ENCODE measurements at regions not wholly inside any gene's neighbourhood (a gene's known extent, or its start where the extent isn't known, plus 50 kb on each side); places are given as distances from the start of the nearest gene placed in this dataset.

- DNase-seq (no peak), ATAC-seq (replicated peaks) (no peak)
- Mint-ChIP-seq H3K4me1 (no peaks in the 10 kb centered on the region), H3K9me3 (peaks cover 2 to 3% of the 10 kb centered on the region in 2 donors), H3K4me3 (no peak overlapping the region), H3K27me3 (no peaks in the 10 kb centered on the region), H3K27ac (no peak overlapping the region), H3K36me3 (no peaks in the 10 kb centered on the region)
These were observed 783.6 kb downstream of the PDCD6IP start for GRCh38 chr3:34582055-34582454.

- ATAC-seq (replicated peaks) (no peak), DNase-seq (no peak)
- Mint-ChIP-seq H3K4me1 (no peaks in the 10 kb centered on the region), H3K36me3 (no peaks in the 10 kb centered on the region), H3K4me3 (no peak overlapping the region), H3K27ac (no peak overlapping the region), H3K27me3 (no peaks in the 10 kb centered on the region), H3K9me3 (peaks cover 5 to 6% of the 10 kb centered on the region in 2 donors)
These were observed 785.0 kb downstream of the PDCD6IP start for GRCh38 chr3:34583451-34583850.

GRCh38 chr3:34584971-34585370 is 786.5 kb downstream of the PDCD6IP start:
- no peaks in the 10 kb centered on the region for H3K27me3 Mint-ChIP-seq
- DNase-seq: no peak
- peaks cover 2 to 5% of the 10 kb centered on the region in 2 donors for H3K4me1 Mint-ChIP-seq
- H3K36me3 Mint-ChIP-seq: peaks cover 0 to 1% of the 10 kb centered on the region in 2 donors
- H3K9me3 Mint-ChIP-seq: peaks cover 10 to 16% of the 10 kb centered on the region in 2 donors
- H3K4me3 Mint-ChIP-seq: no peak overlapping the region
- ATAC-seq (replicated peaks): no peak
- H3K27ac Mint-ChIP-seq: no peak overlapping the region

- Mint-ChIP-seq H3K27ac (no peak overlapping the region), H3K4me3 (no peak overlapping the region), H3K9me3 (peaks cover 0 to 3% of the 10 kb centered on the region in 2 donors), H3K36me3 (no peaks in the 10 kb centered on the region), H3K4me1 (no peaks in the 10 kb centered on the region), H3K27me3 (no peaks in the 10 kb centered on the region)
- ATAC-seq (replicated peaks) (no peak), DNase-seq (no peak)
These were observed 801.2 kb downstream of the PDCD6IP start for GRCh38 chr3:34599595-34599994.

- Mint-ChIP-seq H3K27me3 (no peaks in the 10 kb centered on the region), H3K4me1 (no peaks in the 10 kb centered on the region), H3K36me3 (peaks cover 5% of the 10 kb centered on the region in 2 donors), H3K9me3 (peaks cover 19 to 29% of the 10 kb centered on the region in 2 donors), H3K27ac (no peak overlapping the region), H3K4me3 (no peak overlapping the region)
- ATAC-seq (replicated peaks) (no peak), DNase-seq (no peak)
These were observed 821.6 kb downstream of the PDCD6IP start for GRCh38 chr3:34619990-34620389.

- Mint-ChIP-seq H3K4me3 (no peak overlapping the region), H3K9me3 (peaks cover 5 to 12% of the 10 kb centered on the region in 2 donors), H3K4me1 (no peaks in the 10 kb centered on the region), H3K27ac (no peak overlapping the region), H3K36me3 (peaks cover 3 to 5% of the 10 kb centered on the region in 2 donors), H3K27me3 (no peaks in the 10 kb centered on the region)
- no peak for ATAC-seq (replicated peaks)
- DNase-seq: no peak
These were observed 828.3 kb downstream of the PDCD6IP start for GRCh38 chr3:34626699-34627098.

- H3K36me3 Mint-ChIP-seq: no peaks in the 10 kb centered on the region
- no peak overlapping the region for H3K27ac Mint-ChIP-seq
- DNase-seq: no peak
- H3K9me3 Mint-ChIP-seq: peaks cover 0 to 2% of the 10 kb centered on the region in 2 donors
- no peak overlapping the region for H3K4me3 Mint-ChIP-seq
- no peaks in the 10 kb centered on the region for H3K27me3 Mint-ChIP-seq
- ATAC-seq (replicated peaks): no peak
- H3K4me1 Mint-ChIP-seq: no peaks in the 10 kb centered on the region
These were observed 836.5 kb downstream of the PDCD6IP start for GRCh38 chr3:34634939-34635338.

- no peak for ATAC-seq (replicated peaks)
- Mint-ChIP-seq H3K27me3 (no peaks in the 10 kb centered on the region), H3K9me3 (peaks cover 0 to 2% of the 10 kb centered on the region in 2 donors), H3K36me3 (no peaks in the 10 kb centered on the region), H3K4me1 (no peaks in the 10 kb centered on the region), H3K27ac (no peak overlapping the region), H3K4me3 (no peak overlapping the region)
- no peak for DNase-seq
These were observed 837.0 kb downstream of the PDCD6IP start for GRCh38 chr3:34635352-34635850.

- no peak for ATAC-seq (replicated peaks)
- Mint-ChIP-seq H3K27me3 (no peaks in the 10 kb centered on the region), H3K4me1 (no peaks in the 10 kb centered on the region), H3K27ac (no peak overlapping the region), H3K9me3 (peaks cover 0 to 2% of the 10 kb centered on the region in 2 donors), H3K36me3 (no peaks in the 10 kb centered on the region), H3K4me3 (no peak overlapping the region)
- DNase-seq: no peak
These were observed 848.6 kb downstream of the PDCD6IP start for GRCh38 chr3:34646911-34647460.

GRCh38 chr3:34650131-34650530 is 851.7 kb downstream of the PDCD6IP start:
- peaks cover 0 to 2% of the 10 kb centered on the region in 2 donors for H3K9me3 Mint-ChIP-seq
- DNase-seq (no peak), ATAC-seq (replicated peaks) (no peak)
- no peaks in the 10 kb centered on the region for H3K27me3 Mint-ChIP-seq
- no peak overlapping the region for H3K27ac Mint-ChIP-seq
- H3K36me3 Mint-ChIP-seq: no peaks in the 10 kb centered on the region
- no peaks in the 10 kb centered on the region for H3K4me1 Mint-ChIP-seq
- H3K4me3 Mint-ChIP-seq: no peak overlapping the region

GRCh38 chr3:34668915-34669314 is 870.5 kb downstream of the PDCD6IP start:
- H3K36me3 Mint-ChIP-seq: no peaks in the 10 kb centered on the region
- no peak overlapping the region for H3K4me3 Mint-ChIP-seq
- ATAC-seq (replicated peaks): no peak
- no peaks in the 10 kb centered on the region for H3K27me3 Mint-ChIP-seq
- no peak for DNase-seq
- no peak overlapping the region for H3K27ac Mint-ChIP-seq
- peaks cover 0 to 2% of the 10 kb centered on the region in 2 donors for H3K9me3 Mint-ChIP-seq
- H3K4me1 Mint-ChIP-seq: no peaks in the 10 kb centered on the region

- no peak overlapping the region for H3K4me3 Mint-ChIP-seq
- H3K4me1 Mint-ChIP-seq: no peaks in the 10 kb centered on the region
- no peaks in the 10 kb centered on the region for H3K27me3 Mint-ChIP-seq
- peaks cover under 1 to 2% of the 10 kb centered on the region in 2 donors for H3K9me3 Mint-ChIP-seq
- DNase-seq: no peak
- H3K27ac Mint-ChIP-seq: no peak overlapping the region
- H3K36me3 Mint-ChIP-seq: no peaks in the 10 kb centered on the region
- ATAC-seq (replicated peaks): no peak
These were observed 871.1 kb downstream of the PDCD6IP start for GRCh38 chr3:34669490-34669889.

- ATAC-seq (replicated peaks) (no peak), DNase-seq (no peak)
- no peak overlapping the region for H3K4me3 Mint-ChIP-seq
- no peak overlapping the region for H3K27ac Mint-ChIP-seq
- no peaks in the 10 kb centered on the region for H3K36me3 Mint-ChIP-seq
- H3K9me3 Mint-ChIP-seq: peaks cover 8 to 11% of the 10 kb centered on the region in 2 donors
- H3K27me3 Mint-ChIP-seq: no peaks in the 10 kb centered on the region
- no peaks in the 10 kb centered on the region for H3K4me1 Mint-ChIP-seq
These were observed 877.1 kb downstream of the PDCD6IP start for GRCh38 chr3:34675383-34676120.

- no peak overlapping the region for H3K4me3 Mint-ChIP-seq
- peaks cover 8 to 11% of the 10 kb centered on the region in 2 donors for H3K9me3 Mint-ChIP-seq
- ATAC-seq (replicated peaks) (no peak), DNase-seq (no peak)
- no peaks in the 10 kb centered on the region for H3K27me3 Mint-ChIP-seq
- no peak overlapping the region for H3K27ac Mint-ChIP-seq
- H3K4me1 Mint-ChIP-seq: no peaks in the 10 kb centered on the region
- no peaks in the 10 kb centered on the region for H3K36me3 Mint-ChIP-seq
These were observed 878.0 kb downstream of the PDCD6IP start for GRCh38 chr3:34676436-34676835.

- H3K27ac Mint-ChIP-seq: no peak overlapping the region
- no peak for DNase-seq
- no peak for ATAC-seq (replicated peaks)
- no peak overlapping the region for H3K4me3 Mint-ChIP-seq
- H3K36me3 Mint-ChIP-seq: no peaks in the 10 kb centered on the region
- H3K27me3 Mint-ChIP-seq: no peaks in the 10 kb centered on the region
- H3K4me1 Mint-ChIP-seq: no peaks in the 10 kb centered on the region
- peaks cover 8% of the 10 kb centered on the region in 2 donors for H3K9me3 Mint-ChIP-seq
These were observed 880.1 kb downstream of the PDCD6IP start for GRCh38 chr3:34678575-34678974.

Data from stimulated activated naive B cell treated with anti-CD40 and anti-IgM and Interleukin-4, amounts not matched to agents 10 μg/mL and 1 μg/mL and 100 μg/mL, for 72 hours (primary cell).